Choroid plexus epithelial cell (primary cell): ENCODE measurements at regions not wholly inside any gene's neighbourhood (a gene's known extent, or its start where the extent isn't known, plus 50 kb on each side); places are given as distances from the start of the nearest gene placed in this dataset.

Experiments used
- DNase-seq: peaks from one replicate; pipeline ENCODE4 v3.0.0-alpha.2; 2010; ENCODE audit warnings: low read depth
- H3K4me3 ChIP-seq: 2 replicates; pipeline ENCODE4 v1.5.1; 2011; ENCODE audit warnings: low read depth, mild to moderate bottlenecking, control low read depth, low read length, moderate library complexity
- TF ChIP-seq, protein P1 (sequence below): conservative IDR thresholded peaks from 2 replicates; pipeline ENCODE4 v1.5.1; 2011; ENCODE audit warnings: low read depth, mild to moderate bottlenecking, control low read depth, inconsistent platforms, low read length, moderate library complexity

DNA sequence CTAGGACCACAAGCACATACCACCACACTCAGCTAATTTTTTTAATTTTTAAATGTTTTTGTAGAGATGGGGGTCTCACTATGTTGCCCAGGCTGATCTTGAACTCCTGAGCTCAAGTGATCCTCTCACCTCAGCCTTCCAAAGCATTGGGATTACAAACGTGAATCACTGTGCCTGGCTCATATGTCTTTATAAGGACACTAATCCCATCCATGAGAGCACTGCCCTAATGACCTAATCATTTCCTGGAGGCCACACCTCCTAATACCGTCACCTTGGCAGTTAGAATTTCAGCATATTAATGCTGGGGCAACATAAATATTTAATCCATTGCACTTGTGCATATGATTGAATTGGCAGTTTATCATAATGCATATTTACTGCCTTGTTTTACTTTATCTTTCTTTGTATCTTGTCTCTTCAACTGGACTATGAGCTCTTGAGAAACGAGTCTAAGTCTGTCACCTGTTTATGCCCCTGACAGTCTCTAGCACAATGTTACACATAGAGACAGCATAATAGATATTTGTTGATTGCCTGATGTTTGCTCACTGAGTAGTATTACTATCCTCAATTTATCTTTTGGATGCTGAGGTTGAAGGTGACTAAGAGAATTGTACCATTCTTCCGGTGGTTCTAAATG, 172.0 kb downstream of the AASDH start:
- H3K4me3 ChIP-seq = no peak overlapping the region
- DNase-seq = no peak
- TF ChIP-seq, protein P1, sequence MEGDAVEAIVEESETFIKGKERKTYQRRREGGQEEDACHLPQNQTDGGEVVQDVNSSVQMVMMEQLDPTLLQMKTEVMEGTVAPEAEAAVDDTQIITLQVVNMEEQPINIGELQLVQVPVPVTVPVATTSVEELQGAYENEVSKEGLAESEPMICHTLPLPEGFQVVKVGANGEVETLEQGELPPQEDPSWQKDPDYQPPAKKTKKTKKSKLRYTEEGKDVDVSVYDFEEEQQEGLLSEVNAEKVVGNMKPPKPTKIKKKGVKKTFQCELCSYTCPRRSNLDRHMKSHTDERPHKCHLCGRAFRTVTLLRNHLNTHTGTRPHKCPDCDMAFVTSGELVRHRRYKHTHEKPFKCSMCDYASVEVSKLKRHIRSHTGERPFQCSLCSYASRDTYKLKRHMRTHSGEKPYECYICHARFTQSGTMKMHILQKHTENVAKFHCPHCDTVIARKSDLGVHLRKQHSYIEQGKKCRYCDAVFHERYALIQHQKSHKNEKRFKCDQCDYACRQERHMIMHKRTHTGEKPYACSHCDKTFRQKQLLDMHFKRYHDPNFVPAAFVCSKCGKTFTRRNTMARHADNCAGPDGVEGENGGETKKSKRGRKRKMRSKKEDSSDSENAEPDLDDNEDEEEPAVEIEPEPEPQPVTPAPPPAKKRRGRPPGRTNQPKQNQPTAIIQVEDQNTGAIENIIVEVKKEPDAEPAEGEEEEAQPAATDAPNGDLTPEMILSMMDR = no peak

DNA sequence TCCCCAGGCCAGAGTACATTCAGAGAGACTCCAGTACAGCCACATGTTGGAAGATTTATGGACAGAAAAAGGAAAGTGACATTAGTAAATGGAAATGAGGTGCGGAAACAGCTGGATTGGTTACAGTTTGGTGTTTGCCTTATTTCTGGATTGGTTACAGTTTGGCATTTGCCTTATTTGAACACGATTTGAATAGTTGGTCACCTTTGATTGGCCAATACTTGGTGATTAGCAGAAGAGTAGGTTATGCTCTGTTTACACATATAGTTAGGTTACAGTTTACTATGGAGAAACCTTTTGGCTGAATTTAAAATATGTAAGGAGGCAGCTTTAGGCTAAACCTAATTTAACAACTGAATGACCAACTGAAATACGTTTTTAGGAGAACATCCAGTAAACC, 173.7 kb downstream of the AASDH start:
- no peak for DNase-seq
- TF ChIP-seq, protein P1 = no peak
- H3K4me3 ChIP-seq = no peak overlapping the region

DNA sequence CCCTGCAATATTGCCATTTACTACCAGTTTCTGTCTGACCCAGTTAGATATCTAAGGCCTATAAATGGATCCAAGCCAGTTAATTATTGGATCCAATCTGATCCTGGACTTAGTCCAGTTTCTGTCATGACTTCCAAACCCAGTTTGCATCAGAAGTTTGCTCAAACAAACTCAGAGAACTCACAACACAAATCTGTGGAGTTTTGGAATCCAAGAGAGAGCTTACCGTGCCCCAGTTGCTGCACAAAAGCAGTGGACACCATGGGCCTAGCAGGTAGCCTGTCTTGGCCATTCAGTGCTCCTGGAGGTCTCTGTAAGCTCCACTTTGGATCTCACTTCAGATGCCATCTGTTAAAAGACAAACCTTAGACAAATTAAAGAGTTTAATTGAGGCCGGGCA, 174.5 kb downstream of the AASDH start:
- DNase-seq = no peak
- no peak overlapping the region for H3K4me3 ChIP-seq
- TF ChIP-seq, protein P1 = no peak

DNA sequence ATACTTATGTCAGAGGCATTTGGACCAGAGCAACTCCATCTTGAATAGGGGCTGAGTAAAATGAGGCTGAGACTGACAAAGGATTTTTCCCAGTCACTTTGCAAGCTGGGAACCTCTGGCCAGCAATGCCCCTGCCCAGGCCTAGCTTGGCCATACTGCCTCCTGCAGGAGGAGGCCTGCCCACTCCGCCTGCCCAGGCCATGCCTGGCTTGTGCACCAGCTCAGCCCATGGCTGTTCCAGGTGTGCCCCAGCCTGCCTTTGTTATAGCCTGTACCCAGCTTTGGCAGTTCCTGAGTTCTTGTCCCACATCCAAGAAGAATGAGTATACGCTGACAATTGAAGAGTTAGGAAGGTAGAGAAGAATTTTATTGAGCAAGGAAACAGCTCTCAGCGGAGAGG, 176.1 kb downstream of the AASDH start:
- H3K4me3 ChIP-seq = no peak overlapping the region
- DNase-seq = no peak
- TF ChIP-seq, protein P1 = no peak

DNA sequence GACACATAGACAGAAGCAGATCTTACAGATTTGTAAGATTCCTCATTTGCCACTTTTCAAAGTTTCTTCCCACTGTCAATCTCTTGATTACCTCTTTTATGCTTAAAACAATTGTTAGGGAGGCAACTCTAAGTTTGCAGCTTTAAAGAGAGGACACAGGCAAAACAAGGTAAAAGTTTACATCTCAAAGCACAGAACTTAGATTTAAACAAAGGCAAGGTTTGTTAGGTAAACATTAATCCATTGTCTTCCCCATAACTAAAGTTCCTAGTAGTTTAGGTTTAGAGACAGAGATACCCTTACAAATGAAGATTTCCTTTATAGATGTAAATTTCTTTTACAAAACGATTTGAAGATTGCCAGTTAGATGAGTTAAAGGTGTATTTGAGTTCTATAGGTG, 176.9 kb downstream of the AASDH start:
- DNase-seq = no peak
- TF ChIP-seq, protein P1 = no peak
- H3K4me3 ChIP-seq = no peak overlapping the region

DNA sequence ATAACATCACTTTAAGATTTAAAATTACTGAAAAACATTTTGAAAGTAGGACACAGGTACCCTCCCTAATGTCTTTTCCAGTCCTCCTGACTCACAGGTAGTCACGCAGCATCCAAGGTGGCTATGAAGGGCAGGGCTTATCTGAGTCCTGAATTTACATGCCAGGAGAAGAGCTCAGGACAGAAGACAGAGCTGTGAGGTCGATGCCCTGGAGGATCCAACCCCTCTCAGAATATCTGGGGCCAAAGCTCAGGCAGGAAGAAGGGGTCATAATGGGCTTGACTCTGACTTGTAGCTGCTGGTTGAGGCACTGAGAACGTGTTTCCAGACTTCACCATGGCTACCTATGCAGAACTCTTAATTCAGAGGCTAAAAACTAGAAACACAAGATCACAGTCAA, 177.5 kb downstream of the AASDH start:
- no peak overlapping the region for H3K4me3 ChIP-seq
- DNase-seq = no peak
- TF ChIP-seq, protein P1 = no peak

DNA sequence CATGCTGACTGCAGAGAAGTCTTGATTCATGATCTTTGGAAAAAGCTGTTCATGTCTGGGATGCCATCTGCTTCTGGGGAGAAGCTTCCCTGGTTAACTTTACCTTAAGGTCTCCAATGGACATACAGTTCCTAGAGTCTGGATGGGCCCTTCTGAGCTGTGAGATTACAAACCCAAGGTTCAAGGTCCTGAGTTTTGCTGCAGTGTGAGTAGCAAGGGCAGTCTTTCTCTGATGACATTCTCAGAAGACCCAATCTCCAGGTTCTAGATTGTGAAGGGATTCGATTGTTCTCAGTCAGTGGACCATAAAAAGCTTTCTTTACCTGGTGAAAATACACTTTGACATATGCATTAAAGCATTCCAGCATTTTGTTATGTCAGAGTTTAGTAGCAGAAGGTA, 179.2 kb downstream of the AASDH start:
- TF ChIP-seq, protein P1 = no peak
- no peak for DNase-seq
- no peak overlapping the region for H3K4me3 ChIP-seq
